Right ventricle myocardium inferior (tissue), 1 donor: ENCODE measurements at regions not wholly inside any gene's neighbourhood (a gene's known extent, or its start where the extent isn't known, plus 50 kb on each side); places are given as distances from the start of the nearest gene placed in this dataset.
"Not testable (repeated sequence)": the region's sequence is repeated elsewhere in the genome, so short reads cannot be mapped to it uniquely, and the experiment has no call there.

Source experiments
- ATAC-seq: fragments of 200-7000 bp; cut with Tn5 transposase; one replicate; pipeline ENCODE4 v1.9.1; 2020; ENCODE audit warnings: mild to moderate bottlenecking, moderate library complexity
- DNase-seq: peaks from one replicate; pipeline ENCODE4 v3.0.0; 2021; ENCODE audit errors: missing footprints
- intact Hi-C: fragments of 100-400 bp; cut with DNase I; formaldehyde crosslinking; loops from one replicate; pipeline ENCODE4 v1.11.0; 2022
- donor health status: DM: no; HTN: yes; CAD: no; lungs with severe emphysema.

GRCh38 chr5:101455851-101456250 is 552.8 kb upstream of the ST8SIA4 start:
- ATAC-seq = no peak
- intact Hi-C loops = no loop called here
- DNase-seq = no peak

- ATAC-seq (no peak), DNase-seq (no peak)
- intact Hi-C loops = no loop called here
These were observed 552.0 kb upstream of the ST8SIA4 start for GRCh38 chr5:101455048-101455447.

DNA sequence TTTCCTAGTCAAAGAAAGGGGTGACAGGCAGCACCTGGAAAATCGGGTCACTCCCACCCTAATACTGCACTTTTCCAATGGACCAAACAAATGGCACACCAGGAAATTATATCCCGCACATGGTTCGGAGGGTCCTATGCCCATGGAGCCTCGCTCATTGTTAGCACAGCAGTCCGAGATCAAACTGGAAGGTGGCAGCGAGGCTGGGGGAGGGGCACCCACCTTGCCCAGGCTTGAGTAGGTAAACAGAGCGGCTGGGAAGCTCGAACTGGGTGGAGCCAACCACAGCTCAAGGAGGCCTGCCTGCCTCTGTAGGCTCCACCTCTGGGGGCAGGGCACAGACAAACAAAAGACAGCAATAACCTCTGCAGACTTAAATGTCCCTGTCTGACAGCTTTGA is 539.2 kb upstream of the ST8SIA4 start:
- intact Hi-C loops, ATAC-seq, DNase-seq: not testable (repeated sequence)

DNA sequence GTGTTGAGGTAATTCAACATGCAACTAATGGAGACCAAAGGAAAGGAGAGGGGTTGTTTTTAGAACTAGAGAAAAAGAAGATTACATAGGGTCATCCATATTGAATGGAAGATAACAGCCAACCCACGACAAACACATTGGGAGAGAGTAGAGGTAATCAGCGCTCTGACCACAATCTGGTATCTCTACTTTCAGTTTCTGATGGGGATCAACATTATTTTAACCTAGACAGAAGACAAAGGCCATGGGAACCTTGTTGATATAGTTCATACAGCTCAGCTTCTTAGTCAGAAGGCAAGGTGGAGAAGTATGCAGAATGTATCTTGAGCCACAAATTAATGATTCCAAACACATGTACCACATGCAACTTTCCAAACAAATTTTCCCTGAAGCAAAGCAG is 537.1 kb upstream of the ST8SIA4 start:
- DNase-seq (no peak), ATAC-seq (no peak)
- intact Hi-C loops = no loop called here

GRCh38 chr5:101437351-101437750 is 534.3 kb upstream of the ST8SIA4 start:
- DNase-seq = no peak
- intact Hi-C loops = no loop called here
- no peak for ATAC-seq

DNA sequence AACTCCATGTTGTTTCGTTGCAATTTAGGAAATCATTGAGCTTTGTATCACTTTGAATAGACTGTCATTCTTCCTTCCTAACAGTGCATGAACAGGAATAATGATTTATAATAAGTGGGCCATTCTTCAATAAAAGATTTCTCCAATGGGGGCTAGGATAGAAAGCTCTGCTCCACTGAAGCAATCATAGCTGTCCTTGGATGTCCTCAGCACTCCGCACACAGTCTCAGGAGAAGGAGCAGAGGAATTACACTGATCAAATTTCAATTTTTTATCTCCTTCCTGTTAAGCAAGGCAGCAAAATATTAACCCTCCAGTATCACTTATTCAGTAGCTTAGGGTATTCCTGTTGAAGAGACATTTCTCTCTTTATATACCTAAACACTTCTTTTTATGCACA is 532.7 kb upstream of the ST8SIA4 start:
- no peak for DNase-seq
- intact Hi-C loops = no loop called here
- ATAC-seq = no peak

GRCh38 chr5:101431201-101431600 is 528.1 kb upstream of the ST8SIA4 start:
- DNase-seq (no peak), ATAC-seq (no peak)
- intact Hi-C loops = no loop called here

DNA sequence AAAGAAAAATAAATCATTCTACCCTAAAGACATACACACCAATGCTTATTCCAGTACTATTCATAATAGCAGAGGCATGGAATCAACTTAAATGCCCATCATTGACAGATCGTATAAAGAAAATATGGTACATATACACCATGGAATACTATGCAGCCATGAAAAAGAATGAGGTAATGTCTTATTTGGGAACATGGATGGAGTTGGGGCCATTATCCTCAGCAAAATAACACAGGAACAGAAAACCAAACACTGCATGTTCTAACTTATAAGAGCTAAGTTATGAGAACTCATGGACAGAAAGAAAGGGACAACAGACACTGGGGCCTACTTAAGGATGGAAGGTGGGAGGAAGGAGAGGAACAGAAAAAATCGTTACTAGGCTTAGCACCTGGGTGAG is 527.5 kb upstream of the ST8SIA4 start:
- no peak for ATAC-seq
- intact Hi-C loops = no loop called here
- no peak for DNase-seq

DNA sequence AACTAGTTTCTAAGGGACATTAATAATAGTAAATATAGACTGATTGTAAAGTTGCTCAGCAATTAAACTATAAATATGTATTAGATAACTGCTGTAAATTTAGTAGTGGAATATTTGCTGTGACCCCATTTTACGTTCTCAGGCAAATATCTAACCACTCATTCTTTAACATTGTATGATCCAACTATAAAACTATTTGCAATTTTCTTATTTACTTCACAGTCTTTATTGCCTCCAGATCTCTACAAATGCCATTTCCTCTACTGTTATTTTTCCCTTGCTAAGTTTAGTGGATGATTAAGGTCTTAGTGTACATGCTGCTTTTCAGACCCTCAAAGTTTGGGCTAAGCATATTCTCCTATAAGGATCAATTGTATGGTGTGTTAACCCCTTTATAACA is 526.2 kb upstream of the ST8SIA4 start:
- no peak for ATAC-seq

DNA sequence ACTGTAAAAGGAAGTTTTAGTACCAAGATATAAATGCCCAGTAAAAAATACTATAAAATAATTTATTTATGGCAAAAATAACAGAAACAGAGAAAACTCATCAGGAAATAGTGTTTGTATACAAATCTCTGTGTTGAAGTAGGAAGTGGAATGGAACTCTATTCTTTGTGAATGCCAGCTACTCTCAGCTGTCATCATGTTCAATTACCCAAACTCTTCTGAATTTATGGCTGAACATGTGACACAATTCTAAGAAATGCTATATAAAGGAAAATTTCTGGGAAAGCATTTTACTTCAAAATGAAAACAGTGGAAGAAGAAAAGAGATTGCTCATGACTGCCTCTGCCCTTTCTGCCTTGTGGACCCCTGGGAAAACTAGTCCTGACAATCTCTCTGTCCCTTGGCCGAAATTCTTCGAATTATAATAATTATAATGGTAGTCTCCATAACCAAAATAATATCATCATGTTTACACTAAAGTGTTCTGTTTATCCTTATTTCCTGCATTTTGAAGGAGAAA is 522.3 kb upstream of the ST8SIA4 start:
- ATAC-seq = no peak
- no peak for DNase-seq
- intact Hi-C loops = no loop called here

More for the DNA sequence above, 526.2 kb upstream of the ST8SIA4 start:
- intact Hi-C loops = no loop called here
- no peak for DNase-seq

- DNase-seq = no peak
- ATAC-seq = no peak
- intact Hi-C loops = no loop called here
These were observed 521.6 kb upstream of the ST8SIA4 start for GRCh38 chr5:101424530-101425175.

GRCh38 chr5:101418713-101419118 is 515.6 kb upstream of the ST8SIA4 start:
- intact Hi-C loops = no loop called here
- DNase-seq = no peak
- ATAC-seq = no peak

DNA sequence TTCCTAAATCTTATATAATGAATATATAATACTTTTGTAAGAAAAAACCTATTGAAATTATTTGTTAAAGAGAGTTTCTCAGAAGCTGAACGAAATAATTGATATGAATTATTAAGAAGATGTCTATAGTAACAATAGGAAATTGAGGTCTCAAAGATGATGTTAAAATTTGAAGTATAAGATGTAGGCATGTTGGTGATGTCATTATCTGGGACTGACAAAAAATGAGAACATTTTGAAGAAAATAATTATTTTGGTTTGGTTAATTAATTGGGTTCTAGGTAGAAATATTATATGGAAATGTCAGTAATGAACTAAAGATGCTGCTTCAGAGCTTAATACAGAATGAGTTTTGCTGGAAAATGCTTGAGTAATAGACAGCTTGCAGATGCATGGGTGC is 501.4 kb upstream of the ST8SIA4 start:
- ATAC-seq (no peak), DNase-seq (no peak)
- intact Hi-C loops = no loop called here

GRCh38 chr5:101393795-101394450 is 490.8 kb upstream of the ST8SIA4 start:
- intact Hi-C loops = no loop called here
- no peak for ATAC-seq
- no peak for DNase-seq

DNA sequence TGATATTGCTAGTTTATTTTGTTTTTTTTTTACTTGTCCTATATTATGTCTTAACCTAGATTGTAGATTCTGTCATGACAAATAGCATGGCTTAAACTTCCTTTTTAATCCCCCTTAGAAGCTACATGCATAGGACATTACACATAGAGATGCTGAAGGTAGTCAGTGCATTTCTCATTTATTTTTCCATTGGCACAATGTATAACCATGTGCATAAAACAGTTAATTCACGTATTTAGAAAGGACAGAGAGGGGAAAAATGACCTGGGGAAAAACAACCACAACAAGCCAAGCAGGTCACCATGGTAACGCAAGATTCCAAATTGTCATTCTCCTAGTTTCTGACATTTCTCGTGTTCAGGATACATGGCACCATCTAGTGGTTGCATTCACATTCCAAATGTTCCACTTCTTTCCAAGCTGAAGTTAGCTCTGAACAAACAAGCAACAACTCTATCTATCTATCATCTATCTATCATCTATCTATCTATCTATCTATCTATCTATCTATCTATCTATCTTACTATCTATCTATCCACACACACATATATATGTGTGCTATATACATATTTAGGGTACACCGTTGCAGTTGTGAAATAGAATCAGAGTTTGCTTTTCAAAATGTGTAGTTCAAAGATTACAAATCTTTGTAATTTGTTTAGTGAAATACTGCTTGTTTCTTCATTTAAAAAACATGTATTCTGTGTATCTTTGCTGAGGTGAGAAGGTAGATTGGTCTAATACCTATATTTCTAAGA is 487.2 kb upstream of the ST8SIA4 start:
- intact Hi-C loops = no loop called here
- ATAC-seq (no peak), DNase-seq (no peak)

- intact Hi-C loops = no loop called here
- ATAC-seq = no peak
- DNase-seq = no peak
These were observed 482.2 kb upstream of the ST8SIA4 start for GRCh38 chr5:101385276-101385675.

- intact Hi-C loops = no loop called here
- ATAC-seq = no peak
These were observed 467.1 kb upstream of the ST8SIA4 start for GRCh38 chr5:101370181-101370580.

GRCh38 chr5:101364469-101364868 is 461.4 kb upstream of the ST8SIA4 start:
- DNase-seq (no peak), ATAC-seq (no peak)
- intact Hi-C loops = no loop called here

More at GRCh38 chr5:101370181-101370580, 467.1 kb upstream of the ST8SIA4 start:
- DNase-seq = no peak

- intact Hi-C loops = no loop called here
- no peak for ATAC-seq
- DNase-seq = no peak
These were observed 459.0 kb upstream of the ST8SIA4 start for GRCh38 chr5:101362067-101362466.

- no peak for ATAC-seq
- intact Hi-C loops = no loop called here
- DNase-seq = no peak
These were observed 443.8 kb upstream of the ST8SIA4 start for GRCh38 chr5:101346906-101347305.
